HL-60 (cell line): ENCODE measurements at regions not wholly inside any gene's neighbourhood (a gene's known extent, or its start where the extent isn't known, plus 50 kb on each side); places are given as distances from the start of the nearest gene placed in this dataset.
"Not testable (repeated sequence)": the region's sequence is repeated elsewhere in the genome, so short reads cannot be mapped to it uniquely, and the experiment has no call there.

Experiments used
- POLR2AphosphoS5 ChIP-seq: IDR thresholded peaks from 2 replicates; pipeline ENCODE4 v1.6.1; 2012; ENCODE audit warnings: low read depth
- SPI1 ChIP-seq: IDR thresholded peaks from 2 replicates; pipeline ENCODE4 v1.6.1; 2012; ENCODE audit warnings: low read depth, mild to moderate bottlenecking, borderline replicate concordance
- TF ChIP-seq, protein P1 (sequence below): IDR thresholded peaks from one replicate; pipeline ENCODE4 v1.5.1; 2011; ENCODE audit warnings: low read length, control low read depth, inconsistent platforms; ENCODE audit not compliant: insufficient read depth
- TF ChIP-seq, protein P2 (sequence below): IDR thresholded peaks from 2 replicates; pipeline ENCODE4 v1.6.1; 2012; ENCODE audit warnings: low read depth; ENCODE audit not compliant: insufficient replicate concordance

DNA sequence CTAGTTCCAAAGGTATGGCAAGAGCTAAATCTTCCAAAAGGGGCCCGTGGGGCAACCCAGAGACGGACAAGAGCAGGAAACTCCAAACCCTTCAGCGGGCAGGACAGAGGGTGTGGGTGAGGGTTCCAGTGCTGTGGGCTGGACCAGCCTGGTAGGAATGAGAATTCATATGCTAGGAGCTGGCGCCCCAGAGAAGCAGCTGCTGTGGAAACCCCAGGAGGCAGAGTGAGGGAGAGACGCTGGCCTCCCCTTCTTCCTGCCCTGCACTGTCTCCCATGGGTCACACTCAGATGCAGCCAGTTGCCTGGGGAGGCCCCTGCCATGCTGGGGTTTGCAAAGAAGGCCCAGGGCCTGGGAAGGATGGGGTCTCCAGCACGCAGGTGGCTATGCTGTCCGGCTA lies 233.7 kb upstream of the FRG2C start:
- TF ChIP-seq, protein P1, sequence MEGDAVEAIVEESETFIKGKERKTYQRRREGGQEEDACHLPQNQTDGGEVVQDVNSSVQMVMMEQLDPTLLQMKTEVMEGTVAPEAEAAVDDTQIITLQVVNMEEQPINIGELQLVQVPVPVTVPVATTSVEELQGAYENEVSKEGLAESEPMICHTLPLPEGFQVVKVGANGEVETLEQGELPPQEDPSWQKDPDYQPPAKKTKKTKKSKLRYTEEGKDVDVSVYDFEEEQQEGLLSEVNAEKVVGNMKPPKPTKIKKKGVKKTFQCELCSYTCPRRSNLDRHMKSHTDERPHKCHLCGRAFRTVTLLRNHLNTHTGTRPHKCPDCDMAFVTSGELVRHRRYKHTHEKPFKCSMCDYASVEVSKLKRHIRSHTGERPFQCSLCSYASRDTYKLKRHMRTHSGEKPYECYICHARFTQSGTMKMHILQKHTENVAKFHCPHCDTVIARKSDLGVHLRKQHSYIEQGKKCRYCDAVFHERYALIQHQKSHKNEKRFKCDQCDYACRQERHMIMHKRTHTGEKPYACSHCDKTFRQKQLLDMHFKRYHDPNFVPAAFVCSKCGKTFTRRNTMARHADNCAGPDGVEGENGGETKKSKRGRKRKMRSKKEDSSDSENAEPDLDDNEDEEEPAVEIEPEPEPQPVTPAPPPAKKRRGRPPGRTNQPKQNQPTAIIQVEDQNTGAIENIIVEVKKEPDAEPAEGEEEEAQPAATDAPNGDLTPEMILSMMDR: not testable (repeated sequence)
- not testable (repeated sequence) for TF ChIP-seq POLR2AphosphoS5, SPI1
- TF ChIP-seq, protein P2, sequence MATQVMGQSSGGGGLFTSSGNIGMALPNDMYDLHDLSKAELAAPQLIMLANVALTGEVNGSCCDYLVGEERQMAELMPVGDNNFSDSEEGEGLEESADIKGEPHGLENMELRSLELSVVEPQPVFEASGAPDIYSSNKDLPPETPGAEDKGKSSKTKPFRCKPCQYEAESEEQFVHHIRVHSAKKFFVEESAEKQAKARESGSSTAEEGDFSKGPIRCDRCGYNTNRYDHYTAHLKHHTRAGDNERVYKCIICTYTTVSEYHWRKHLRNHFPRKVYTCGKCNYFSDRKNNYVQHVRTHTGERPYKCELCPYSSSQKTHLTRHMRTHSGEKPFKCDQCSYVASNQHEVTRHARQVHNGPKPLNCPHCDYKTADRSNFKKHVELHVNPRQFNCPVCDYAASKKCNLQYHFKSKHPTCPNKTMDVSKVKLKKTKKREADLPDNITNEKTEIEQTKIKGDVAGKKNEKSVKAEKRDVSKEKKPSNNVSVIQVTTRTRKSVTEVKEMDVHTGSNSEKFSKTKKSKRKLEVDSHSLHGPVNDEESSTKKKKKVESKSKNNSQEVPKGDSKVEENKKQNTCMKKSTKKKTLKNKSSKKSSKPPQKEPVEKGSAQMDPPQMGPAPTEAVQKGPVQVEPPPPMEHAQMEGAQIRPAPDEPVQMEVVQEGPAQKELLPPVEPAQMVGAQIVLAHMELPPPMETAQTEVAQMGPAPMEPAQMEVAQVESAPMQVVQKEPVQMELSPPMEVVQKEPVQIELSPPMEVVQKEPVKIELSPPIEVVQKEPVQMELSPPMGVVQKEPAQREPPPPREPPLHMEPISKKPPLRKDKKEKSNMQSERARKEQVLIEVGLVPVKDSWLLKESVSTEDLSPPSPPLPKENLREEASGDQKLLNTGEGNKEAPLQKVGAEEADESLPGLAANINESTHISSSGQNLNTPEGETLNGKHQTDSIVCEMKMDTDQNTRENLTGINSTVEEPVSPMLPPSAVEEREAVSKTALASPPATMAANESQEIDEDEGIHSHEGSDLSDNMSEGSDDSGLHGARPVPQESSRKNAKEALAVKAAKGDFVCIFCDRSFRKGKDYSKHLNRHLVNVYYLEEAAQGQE: not testable (repeated sequence)
